ENCODE measurements at regions not wholly inside any gene's neighbourhood (a gene's known extent, or its start where the extent isn't known, plus 50 kb on each side); places are given as distances from the start of the nearest gene placed in this dataset.

- H3K36me3 Mint-ChIP-seq (ENCODE audit: insufficient read depth in 1 of 3, low read depth in 3 of 3) = peaks cover 0 to 2% (median 1%) of the 10 kb centered on the region in 3 experiments; a peak in 3 of 7 replicates
- H3K27me3 Mint-ChIP-seq (ENCODE audit: low read depth) = no peaks in the 10 kb centered on the region
Observed at GRCh38 chr20:55714082-55714481, 291.2 kb downstream of the CBLN4 start.

More at GRCh38 chr20:55714082-55714481, 291.2 kb downstream of the CBLN4 start:
- H3K4me3 Mint-ChIP-seq = no peak overlapping the region
- Histone ChIP-seq H4K91ac (ENCODE audit: insufficient read length, low read depth, low read length) (no peak overlapping the region), H2BK120ac (ENCODE audit: low read depth, low read length, poor library complexity, severe bottlenecking) (no peak overlapping the region), H3K27ac (ENCODE audit: insufficient read length, low read depth, low read length) (no peak overlapping the region), H4K5ac (ENCODE audit: insufficient read length, low read depth, low read length) (no peak overlapping the region), H2AFZ (ENCODE audit: low read length) (no peak overlapping the region), H3K27me3 (ENCODE audit: insufficient read depth, low read length) (no peaks in the 10 kb centered on the region), H2BK20ac (ENCODE audit: low read depth, low read length, poor library complexity, severe bottlenecking) (no peak overlapping the region), H3K4ac (ENCODE audit: low read depth, low read length) (no peak overlapping the region), H3K14ac (ENCODE audit: insufficient read depth, low read length) (no peak overlapping the region), H3K9ac (ENCODE audit: extremely low read depth, insufficient read length, low read length) (no peak overlapping the region), H3K23me2 (ENCODE audit: insufficient read length, low read depth, low read length, poor library complexity, severe bottlenecking) (no peaks in the 10 kb centered on the region), H3K79me1 (ENCODE audit: insufficient read depth, low read depth, low read length, poor library complexity, severe bottlenecking) (no peaks in the 10 kb centered on the region), H3K18ac (ENCODE audit: insufficient read length, low read depth, low read length) (no peak overlapping the region), H3T11ph (ENCODE audit: low read length) (no peak overlapping the region), H3K4me1 (ENCODE audit: insufficient read depth, low read length) (no peaks in the 10 kb centered on the region), H3K56ac (ENCODE audit: insufficient read length, low read depth, low read length) (no peak overlapping the region), H3K4me2 (ENCODE audit: insufficient read depth, insufficient read length, low read length) (no peak overlapping the region), H2AK5ac (ENCODE audit: insufficient read length, low read length) (no peak overlapping the region), H2BK12ac (ENCODE audit: insufficient read length, low read depth, low read length) (no peak overlapping the region), H4K8ac (replicated peaks; ENCODE audit: insufficient read length, low read depth, low read length) (no peak overlapping the region), H3K79me2 (ENCODE audit: insufficient read depth, low read length) (no peaks in the 10 kb centered on the region), H2BK5ac (ENCODE audit: insufficient read length, low read length) (no peak overlapping the region), H4K20me1 (ENCODE audit: control insufficient read depth, insufficient read depth, insufficient read length) (no peaks in the 10 kb centered on the region), H3K23ac (ENCODE audit: insufficient read length, low read depth, low read length) (no peak overlapping the region), H3K9me3 (ENCODE audit: control insufficient read depth, low read depth, low read length) (no peaks in the 10 kb centered on the region), H2BK15ac (ENCODE audit: low read depth, low read length) (no peak overlapping the region)
- peaks cover 0 to 5% of the 10 kb centered on the region in 2 experiments; a peak in 3 of 5 replicates for H3K9me3 Mint-ChIP-seq
- no peak for DNase-seq
- TF ChIP-seq, protein P1, sequence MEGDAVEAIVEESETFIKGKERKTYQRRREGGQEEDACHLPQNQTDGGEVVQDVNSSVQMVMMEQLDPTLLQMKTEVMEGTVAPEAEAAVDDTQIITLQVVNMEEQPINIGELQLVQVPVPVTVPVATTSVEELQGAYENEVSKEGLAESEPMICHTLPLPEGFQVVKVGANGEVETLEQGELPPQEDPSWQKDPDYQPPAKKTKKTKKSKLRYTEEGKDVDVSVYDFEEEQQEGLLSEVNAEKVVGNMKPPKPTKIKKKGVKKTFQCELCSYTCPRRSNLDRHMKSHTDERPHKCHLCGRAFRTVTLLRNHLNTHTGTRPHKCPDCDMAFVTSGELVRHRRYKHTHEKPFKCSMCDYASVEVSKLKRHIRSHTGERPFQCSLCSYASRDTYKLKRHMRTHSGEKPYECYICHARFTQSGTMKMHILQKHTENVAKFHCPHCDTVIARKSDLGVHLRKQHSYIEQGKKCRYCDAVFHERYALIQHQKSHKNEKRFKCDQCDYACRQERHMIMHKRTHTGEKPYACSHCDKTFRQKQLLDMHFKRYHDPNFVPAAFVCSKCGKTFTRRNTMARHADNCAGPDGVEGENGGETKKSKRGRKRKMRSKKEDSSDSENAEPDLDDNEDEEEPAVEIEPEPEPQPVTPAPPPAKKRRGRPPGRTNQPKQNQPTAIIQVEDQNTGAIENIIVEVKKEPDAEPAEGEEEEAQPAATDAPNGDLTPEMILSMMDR (conservative IDR thresholded peaks at IDR 0.05) = no peak
- no peak overlapping the region for H3K27ac Mint-ChIP-seq
- H3K4me1 Mint-ChIP-seq = no peaks in the 10 kb centered on the region

All from H9 (cell line).